ENCODE measurements at regions not wholly inside any gene's neighbourhood (a gene's known extent, or its start where the extent isn't known, plus 50 kb on each side); places are given as distances from the start of the nearest gene placed in this dataset.
"Not testable (repeated sequence)": the region's sequence is repeated elsewhere in the genome, so short reads cannot be mapped to it uniquely, and the experiment has no call there.

DNA sequence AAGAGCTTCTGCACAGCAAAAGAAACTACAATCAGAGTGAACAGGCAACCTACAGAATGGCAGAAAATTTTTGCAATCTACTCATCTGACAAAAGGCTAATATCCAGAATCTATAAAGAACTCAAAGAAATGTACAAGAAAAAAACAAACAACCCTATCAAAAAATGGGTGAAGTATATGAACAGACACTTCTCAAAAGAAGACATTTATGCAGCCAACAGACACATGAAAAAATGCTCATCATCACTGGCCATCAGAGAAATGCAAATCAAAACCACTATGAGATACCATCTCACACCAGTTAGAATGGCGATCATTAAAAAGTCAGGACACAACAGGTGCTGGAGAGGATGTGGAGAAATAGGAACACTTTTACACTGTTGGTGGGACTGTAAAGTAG is 124.9 kb upstream of the NR2F2 start:
- TF ChIP-seq, protein P1, sequence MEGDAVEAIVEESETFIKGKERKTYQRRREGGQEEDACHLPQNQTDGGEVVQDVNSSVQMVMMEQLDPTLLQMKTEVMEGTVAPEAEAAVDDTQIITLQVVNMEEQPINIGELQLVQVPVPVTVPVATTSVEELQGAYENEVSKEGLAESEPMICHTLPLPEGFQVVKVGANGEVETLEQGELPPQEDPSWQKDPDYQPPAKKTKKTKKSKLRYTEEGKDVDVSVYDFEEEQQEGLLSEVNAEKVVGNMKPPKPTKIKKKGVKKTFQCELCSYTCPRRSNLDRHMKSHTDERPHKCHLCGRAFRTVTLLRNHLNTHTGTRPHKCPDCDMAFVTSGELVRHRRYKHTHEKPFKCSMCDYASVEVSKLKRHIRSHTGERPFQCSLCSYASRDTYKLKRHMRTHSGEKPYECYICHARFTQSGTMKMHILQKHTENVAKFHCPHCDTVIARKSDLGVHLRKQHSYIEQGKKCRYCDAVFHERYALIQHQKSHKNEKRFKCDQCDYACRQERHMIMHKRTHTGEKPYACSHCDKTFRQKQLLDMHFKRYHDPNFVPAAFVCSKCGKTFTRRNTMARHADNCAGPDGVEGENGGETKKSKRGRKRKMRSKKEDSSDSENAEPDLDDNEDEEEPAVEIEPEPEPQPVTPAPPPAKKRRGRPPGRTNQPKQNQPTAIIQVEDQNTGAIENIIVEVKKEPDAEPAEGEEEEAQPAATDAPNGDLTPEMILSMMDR (IDR thresholded peaks at IDR 0.05; ENCODE audit: borderline replicate concordance, extremely low read depth, low read length, poor library complexity, severe bottlenecking), result not testable (repeated sequence)
- not testable (repeated sequence) for TF ChIP-seq EZH2 (IDR thresholded peaks at IDR 0.05; ENCODE audit: borderline replicate concordance, low read depth, low read length, severe bottlenecking)
